Liver (tissue), 3 donors: ENCODE measurements at regions not wholly inside any gene's neighbourhood (a gene's known extent, or its start where the extent isn't known, plus 50 kb on each side); places are given as distances from the start of the nearest gene placed in this dataset.

Experiments
- GABPA ChIP-seq, 2 donors: IDR thresholded peaks in 1 of 2; conservative IDR thresholded peaks in 1 of 2; 2 replicates each; pipeline ENCODE4 v1.6.1; 2016; ENCODE audit warnings: antibody characterized with exemption in 2 of 2, mild to moderate bottlenecking in 1 of 2, moderate library complexity in 1 of 2
- JUND ChIP-seq, 2 donors: IDR thresholded peaks; 2 replicates each; pipeline ENCODE4 v1.6.1; 2016; ENCODE audit warnings: antibody characterized with exemption in 2 of 2
- NR2F2 ChIP-seq: IDR thresholded peaks from 2 replicates; pipeline ENCODE4 v1.6.1; 2016; ENCODE audit warnings: antibody characterized with exemption
- RAD21 ChIP-seq, 2 donors: IDR thresholded peaks; 2 replicates each; pipeline ENCODE4 v1.6.1; 2016; ENCODE audit warnings: antibody characterized with exemption in 2 of 2, mild to moderate bottlenecking in 2 of 2
- SP1 ChIP-seq: IDR thresholded peaks from 2 replicates; pipeline ENCODE4 v1.6.1; 2018; ENCODE audit warnings: antibody characterized with exemption, mild to moderate bottlenecking
- TAF1 ChIP-seq: conservative IDR thresholded peaks from 2 replicates; pipeline ENCODE4 v1.6.1; 2016; ENCODE audit warnings: antibody characterized with exemption, mild to moderate bottlenecking
- YY1 ChIP-seq: IDR thresholded peaks from 2 replicates; pipeline ENCODE4 v1.6.1; 2016; ENCODE audit warnings: antibody characterized with exemption, mild to moderate bottlenecking
- TF ChIP-seq, protein P1 (sequence below): fragments of 150-350 bp; IDR thresholded peaks from 2 replicates; pipeline ENCODE4 v1.5.1; 2017; ENCODE audit warnings: improper control_type of control experiment, low read depth, low read length; ENCODE audit not compliant: missing input control
- TF ChIP-seq, protein P2 (sequence below): IDR thresholded peaks from 2 replicates; pipeline ENCODE4 v1.6.1; 2016; ENCODE audit warnings: antibody characterized with exemption
- TF ChIP-seq, protein P3 (sequence below): IDR thresholded peaks from 2 replicates; pipeline ENCODE4 v1.6.1; 2016; ENCODE audit warnings: antibody characterized with exemption, mild to moderate bottlenecking
- TF ChIP-seq, protein P4 (sequence below): IDR thresholded peaks from 2 replicates; pipeline ENCODE4 v1.6.1; 2016; ENCODE audit warnings: antibody characterized with exemption
- TF ChIP-seq, protein P5 (sequence below): IDR thresholded peaks from 2 replicates; pipeline ENCODE4 v1.6.1; 2016; ENCODE audit warnings: antibody characterized with exemption
- donor health status: healthy.
- donor health status: healthy.

DNA sequence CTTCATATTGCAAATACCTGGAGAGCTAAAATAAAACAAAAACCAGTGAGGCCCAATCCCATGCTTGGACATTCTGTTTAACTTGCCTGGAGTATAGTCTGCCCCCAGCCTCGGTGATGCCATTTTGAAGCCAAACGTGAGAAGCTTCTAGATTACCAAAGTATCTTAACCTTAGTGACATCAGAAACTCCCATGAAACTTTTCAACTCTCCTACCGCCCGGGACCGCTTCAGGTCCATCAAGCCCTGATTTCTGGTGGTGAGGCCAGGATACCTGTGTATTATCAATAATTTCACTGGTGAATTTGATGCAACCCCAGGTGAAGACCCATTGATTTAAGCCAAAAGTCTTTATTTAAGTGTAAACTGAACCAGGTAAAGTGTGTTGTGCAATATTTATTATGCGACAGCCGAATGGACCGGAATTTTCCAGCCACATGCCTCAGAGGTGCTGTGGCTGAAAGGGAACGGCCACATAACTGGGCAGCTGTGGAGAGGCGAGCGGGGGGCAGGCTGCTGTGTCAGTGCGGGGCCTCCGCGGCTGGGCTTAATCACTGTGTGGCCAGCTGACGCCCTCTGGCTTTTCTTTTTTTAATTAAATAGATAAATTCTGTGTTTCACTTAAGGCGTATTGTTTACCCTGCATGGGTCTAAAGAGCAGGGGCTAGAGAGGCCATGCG is 385.5 kb upstream of the B3GAT1 start:
- TF ChIP-seq NR2F2 (no peak), YY1 (peak; percentile 43), TAF1 (no peak), SP1 (no peak), RAD21 (IDR thresholded peaks at IDR 0.05) (peak; percentile 3 to 62), JUND (IDR thresholded peaks at IDR 0.05) (peak in 1 of 2 donors; percentile 47), GABPA (IDR thresholded peaks at IDR 0.05 in 1 of 2, conservative IDR thresholded peaks at IDR 0.05 in 1 of 2) (no peak)
- TF ChIP-seq, protein P1, sequence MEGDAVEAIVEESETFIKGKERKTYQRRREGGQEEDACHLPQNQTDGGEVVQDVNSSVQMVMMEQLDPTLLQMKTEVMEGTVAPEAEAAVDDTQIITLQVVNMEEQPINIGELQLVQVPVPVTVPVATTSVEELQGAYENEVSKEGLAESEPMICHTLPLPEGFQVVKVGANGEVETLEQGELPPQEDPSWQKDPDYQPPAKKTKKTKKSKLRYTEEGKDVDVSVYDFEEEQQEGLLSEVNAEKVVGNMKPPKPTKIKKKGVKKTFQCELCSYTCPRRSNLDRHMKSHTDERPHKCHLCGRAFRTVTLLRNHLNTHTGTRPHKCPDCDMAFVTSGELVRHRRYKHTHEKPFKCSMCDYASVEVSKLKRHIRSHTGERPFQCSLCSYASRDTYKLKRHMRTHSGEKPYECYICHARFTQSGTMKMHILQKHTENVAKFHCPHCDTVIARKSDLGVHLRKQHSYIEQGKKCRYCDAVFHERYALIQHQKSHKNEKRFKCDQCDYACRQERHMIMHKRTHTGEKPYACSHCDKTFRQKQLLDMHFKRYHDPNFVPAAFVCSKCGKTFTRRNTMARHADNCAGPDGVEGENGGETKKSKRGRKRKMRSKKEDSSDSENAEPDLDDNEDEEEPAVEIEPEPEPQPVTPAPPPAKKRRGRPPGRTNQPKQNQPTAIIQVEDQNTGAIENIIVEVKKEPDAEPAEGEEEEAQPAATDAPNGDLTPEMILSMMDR, result no peak
- TF ChIP-seq, protein P2, sequence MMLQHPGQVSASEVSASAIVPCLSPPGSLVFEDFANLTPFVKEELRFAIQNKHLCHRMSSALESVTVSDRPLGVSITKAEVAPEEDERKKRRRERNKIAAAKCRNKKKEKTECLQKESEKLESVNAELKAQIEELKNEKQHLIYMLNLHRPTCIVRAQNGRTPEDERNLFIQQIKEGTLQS, result no peak
- TF ChIP-seq, protein P3, sequence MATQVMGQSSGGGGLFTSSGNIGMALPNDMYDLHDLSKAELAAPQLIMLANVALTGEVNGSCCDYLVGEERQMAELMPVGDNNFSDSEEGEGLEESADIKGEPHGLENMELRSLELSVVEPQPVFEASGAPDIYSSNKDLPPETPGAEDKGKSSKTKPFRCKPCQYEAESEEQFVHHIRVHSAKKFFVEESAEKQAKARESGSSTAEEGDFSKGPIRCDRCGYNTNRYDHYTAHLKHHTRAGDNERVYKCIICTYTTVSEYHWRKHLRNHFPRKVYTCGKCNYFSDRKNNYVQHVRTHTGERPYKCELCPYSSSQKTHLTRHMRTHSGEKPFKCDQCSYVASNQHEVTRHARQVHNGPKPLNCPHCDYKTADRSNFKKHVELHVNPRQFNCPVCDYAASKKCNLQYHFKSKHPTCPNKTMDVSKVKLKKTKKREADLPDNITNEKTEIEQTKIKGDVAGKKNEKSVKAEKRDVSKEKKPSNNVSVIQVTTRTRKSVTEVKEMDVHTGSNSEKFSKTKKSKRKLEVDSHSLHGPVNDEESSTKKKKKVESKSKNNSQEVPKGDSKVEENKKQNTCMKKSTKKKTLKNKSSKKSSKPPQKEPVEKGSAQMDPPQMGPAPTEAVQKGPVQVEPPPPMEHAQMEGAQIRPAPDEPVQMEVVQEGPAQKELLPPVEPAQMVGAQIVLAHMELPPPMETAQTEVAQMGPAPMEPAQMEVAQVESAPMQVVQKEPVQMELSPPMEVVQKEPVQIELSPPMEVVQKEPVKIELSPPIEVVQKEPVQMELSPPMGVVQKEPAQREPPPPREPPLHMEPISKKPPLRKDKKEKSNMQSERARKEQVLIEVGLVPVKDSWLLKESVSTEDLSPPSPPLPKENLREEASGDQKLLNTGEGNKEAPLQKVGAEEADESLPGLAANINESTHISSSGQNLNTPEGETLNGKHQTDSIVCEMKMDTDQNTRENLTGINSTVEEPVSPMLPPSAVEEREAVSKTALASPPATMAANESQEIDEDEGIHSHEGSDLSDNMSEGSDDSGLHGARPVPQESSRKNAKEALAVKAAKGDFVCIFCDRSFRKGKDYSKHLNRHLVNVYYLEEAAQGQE, result no peak
- TF ChIP-seq, protein P4, sequence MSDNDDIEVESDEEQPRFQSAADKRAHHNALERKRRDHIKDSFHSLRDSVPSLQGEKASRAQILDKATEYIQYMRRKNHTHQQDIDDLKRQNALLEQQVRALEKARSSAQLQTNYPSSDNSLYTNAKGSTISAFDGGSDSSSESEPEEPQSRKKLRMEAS, result peak; percentile 88
- TF ChIP-seq, protein P5, sequence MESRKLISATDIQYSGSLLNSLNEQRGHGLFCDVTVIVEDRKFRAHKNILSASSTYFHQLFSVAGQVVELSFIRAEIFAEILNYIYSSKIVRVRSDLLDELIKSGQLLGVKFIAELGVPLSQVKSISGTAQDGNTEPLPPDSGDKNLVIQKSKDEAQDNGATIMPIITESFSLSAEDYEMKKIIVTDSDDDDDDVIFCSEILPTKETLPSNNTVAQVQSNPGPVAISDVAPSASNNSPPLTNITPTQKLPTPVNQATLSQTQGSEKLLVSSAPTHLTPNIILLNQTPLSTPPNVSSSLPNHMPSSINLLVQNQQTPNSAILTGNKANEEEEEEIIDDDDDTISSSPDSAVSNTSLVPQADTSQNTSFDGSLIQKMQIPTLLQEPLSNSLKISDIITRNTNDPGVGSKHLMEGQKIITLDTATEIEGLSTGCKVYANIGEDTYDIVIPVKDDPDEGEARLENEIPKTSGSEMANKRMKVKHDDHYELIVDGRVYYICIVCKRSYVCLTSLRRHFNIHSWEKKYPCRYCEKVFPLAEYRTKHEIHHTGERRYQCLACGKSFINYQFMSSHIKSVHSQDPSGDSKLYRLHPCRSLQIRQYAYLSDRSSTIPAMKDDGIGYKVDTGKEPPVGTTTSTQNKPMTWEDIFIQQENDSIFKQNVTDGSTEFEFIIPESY, result peak; percentile 27
